ENCODE measurements at regions not wholly inside any gene's neighbourhood (a gene's known extent, or its start where the extent isn't known, plus 50 kb on each side); places are given as distances from the start of the nearest gene placed in this dataset.

- TF ChIP-seq CTCF (IDR thresholded peaks at IDR 0.05; ENCODE audit: poor library complexity), result no peak
- no peak for TF ChIP-seq EZH2phosphoT487 (IDR thresholded peaks at IDR 0.05; ENCODE audit: low read depth, severe bottlenecking, unreplicated experiment)
These were observed 191.2 kb downstream of the ACTL7B start for GRCh38 chr9:108664309-108665255.
